T-helper 1 cell treated with Interleukin-12 subunit alpha and Interleukin-12 subunit beta and Interleukin-4 antibody, amounts not matched to agents 30 ng/mL and 1 ng/mL, for 36 hours (primary cell): ENCODE measurements at regions not wholly inside any gene's neighbourhood (a gene's known extent, or its start where the extent isn't known, plus 50 kb on each side); places are given as distances from the start of the nearest gene placed in this dataset.

Experiments used
- intact Hi-C: fragments of 100-400 bp; cut with micrococcal nuclease; formaldehyde crosslinking; loops from one replicate; pipeline ENCODE4 v1.15.1; 2024

DNA sequence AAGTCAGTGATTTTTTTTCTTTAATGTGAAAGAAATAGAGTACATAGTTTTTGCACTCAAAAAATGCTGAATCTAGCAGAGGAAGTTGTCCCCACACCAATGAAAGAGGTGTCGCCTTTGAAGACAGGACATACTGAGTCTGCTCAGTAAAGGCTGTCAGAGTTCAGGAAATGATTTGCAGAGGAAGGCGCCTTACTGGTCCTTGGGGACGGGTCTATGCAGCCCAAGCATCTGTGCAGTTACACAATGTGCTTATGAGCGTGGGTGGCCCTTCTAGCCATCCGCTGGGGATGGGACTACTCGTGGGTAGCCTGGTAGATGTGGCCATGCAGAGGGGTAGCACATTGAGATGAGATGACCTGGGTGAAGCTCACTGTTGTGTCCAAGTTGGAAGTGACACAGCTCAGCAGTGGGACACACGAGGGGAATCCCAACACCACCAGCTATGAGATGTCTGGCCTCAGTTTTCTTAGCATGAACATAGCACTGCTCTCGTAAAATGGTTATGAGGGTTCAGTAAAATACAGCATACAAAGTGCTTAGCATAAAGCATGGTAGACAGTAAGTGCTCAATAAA, 116.5 kb upstream of the RBPJ start:
- intact Hi-C loops, result loop anchor here (10.0 kb wide), 1 partner anchor 380 kb away; the partner anchor contains the start of gene TBC1D19

DNA sequence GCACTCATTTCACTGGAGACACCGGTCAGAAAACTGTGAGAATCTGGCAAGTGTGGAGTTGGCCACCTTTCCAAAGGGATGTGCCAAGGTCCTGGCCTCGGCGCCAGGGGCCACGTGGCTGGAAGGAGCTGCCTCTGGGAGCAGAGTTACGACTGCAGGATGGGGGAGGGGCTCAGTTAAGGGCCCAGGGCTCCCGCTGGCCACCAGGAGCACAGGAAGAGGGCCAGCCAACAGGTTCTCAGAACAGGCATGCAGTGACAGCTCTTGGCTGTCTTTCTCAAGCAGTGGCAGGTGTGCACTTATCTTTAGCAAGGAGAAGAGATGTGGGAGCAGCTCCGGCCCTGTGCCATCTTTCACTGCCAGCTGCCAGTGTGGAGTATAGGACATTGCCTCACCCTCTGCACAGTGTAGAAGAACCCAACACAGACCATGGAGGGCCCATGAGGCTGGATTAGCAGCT, 115.9 kb upstream of the RBPJ start:
- intact Hi-C loops, result loop anchor here (10.0 kb wide), 1 partner anchor 380 kb away; the partner anchor contains the start of gene TBC1D19

DNA sequence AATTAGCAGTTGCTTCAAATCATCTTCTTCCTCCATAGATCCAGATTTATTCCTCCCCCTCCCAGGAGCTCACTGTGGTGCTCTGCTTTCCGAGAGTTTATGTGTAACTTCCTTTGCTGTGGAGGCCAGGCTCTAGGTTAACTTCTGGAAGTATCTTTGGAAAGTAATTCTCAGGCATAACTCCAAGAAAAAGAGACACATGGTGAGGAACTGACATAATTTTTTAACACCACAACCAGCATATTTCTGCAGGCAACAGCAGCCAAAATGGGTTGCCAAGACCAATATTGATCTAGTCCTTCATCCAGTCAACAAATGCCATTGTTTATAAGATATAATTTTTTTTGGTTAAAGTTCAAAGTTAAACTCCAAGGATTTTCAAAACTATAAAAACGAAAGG, 114.5 kb upstream of the RBPJ start:
- intact Hi-C loops, result loop anchor here (10.0 kb wide), 1 partner anchor 378 kb away; the partner anchor contains the start of gene TBC1D19

DNA sequence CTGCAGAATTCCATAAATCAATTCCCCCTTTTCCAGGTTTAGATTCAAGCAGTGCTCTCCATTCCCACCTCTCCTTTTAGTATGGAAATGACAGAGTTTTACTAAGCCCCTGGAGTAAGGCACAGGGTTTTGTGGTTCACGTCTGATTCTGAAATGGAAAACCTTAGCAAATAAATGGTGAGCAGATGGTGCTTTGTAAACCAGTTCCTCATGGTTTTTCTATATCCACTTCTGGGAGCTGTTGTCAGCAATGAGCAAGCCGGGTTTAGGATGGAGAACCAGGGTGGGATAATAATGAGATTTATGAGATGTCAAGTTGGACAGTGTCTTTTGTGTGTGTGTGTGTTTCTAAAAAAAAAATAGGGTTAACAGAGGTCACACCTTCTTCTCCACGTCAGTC, 113.8 kb upstream of the RBPJ start:
- intact Hi-C loops, result loop anchor here (10.0 kb wide), 1 partner anchor 378 kb away; the partner anchor contains the start of gene TBC1D19

DNA sequence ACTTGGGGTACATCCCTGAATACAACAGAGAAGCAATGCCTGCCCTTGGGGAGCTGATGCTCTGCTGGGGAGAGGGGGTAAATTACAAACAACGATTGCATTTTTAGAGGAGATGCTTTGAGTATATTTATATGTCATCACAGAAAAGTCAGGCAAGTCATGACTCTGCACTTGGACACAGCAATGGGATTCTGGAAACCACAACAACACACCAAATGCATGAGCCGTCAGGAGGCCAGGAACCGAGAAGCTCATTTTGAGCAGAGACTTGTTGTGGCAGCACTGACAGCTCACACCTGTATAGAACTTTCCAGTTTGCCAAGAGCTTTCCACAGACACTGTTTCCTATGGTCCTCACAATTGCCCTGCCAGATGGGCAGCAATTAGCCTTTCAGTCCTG, 113.2 kb upstream of the RBPJ start:
- intact Hi-C loops, result loop anchor here (10.0 kb wide), 1 partner anchor 377 kb away; the partner anchor contains the start of gene TBC1D19

DNA sequence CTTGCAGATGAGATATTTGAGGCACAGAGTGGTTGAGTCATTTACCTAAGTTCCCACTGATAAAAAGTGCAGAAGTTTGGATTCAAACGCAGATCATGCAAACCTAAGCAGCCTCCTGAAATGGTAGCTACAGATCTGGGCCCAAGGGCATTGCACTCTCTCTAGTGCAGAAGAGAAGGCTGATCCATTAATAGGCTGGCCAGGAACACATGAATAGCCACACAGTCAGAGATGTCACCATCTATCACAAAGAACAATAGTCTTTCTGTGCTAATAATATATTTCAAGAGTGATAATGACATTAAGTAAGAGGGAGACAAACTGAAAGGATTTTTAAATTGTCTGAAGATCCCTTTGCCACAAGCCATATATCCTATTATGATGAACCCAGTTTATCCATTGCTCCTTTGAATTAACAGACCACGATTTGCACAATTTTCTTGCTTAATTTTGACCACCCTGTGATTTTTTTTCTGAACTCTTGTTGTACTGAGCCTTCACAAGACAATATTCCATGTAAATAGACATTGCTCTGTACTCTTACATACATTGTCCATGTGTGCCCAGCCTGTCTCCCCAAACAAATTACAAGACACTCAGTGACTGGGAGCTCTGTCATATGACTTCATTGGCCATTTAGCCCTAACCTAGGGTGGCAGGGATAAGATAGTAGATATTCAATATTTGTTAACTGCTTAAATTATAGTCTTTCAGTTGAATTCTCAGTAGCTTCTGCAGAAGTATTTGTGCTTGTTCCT, 112.4 kb upstream of the RBPJ start:
- intact Hi-C loops, result loop anchor here (10.0 kb wide), 1 partner anchor 376 kb away; the partner anchor contains the start of gene TBC1D19

DNA sequence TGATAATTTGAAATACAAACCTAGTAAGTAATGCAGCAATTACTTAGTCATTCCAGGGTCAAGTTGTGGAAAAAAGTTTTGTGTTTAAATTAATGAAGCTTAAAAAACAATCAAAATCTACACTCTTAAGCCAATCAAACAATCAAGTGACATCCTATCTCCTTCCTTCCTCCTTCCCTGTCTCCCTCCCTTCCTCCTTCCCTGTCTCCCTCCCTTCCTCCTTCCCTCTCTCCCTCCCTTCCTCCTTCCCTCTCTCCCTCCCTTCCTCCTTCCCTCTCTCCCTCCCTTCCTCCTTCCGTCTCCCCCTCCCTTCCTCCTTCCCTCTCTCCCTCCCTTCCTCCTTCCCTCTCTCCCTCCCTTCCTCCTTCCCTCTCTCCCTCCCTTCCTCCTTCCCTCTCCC, 111.4 kb upstream of the RBPJ start:
- intact Hi-C loops, result loop anchor here (10.0 kb wide), 1 partner anchor 375 kb away; the partner anchor contains the start of gene TBC1D19

DNA sequence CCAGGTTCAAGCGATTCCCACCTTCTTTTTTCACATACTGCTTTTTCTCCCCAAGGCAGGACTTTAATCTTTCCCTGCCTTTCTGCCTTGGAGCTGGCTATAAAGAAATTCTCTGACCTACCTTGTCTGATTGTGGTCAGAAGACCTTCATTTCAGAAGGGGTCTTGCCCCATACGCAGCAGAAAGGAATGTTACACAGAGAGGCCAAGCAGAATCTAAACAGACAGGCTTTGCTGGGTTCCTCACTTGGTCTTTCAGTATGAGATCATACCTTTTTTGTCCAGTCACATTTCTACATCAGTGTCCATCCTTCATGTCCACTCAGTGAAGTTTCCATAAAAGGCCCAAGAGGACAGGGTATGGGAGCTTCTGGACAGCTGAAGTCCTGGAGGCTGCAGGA, 108.3 kb upstream of the RBPJ start:
- intact Hi-C loops, result no loop called here

DNA sequence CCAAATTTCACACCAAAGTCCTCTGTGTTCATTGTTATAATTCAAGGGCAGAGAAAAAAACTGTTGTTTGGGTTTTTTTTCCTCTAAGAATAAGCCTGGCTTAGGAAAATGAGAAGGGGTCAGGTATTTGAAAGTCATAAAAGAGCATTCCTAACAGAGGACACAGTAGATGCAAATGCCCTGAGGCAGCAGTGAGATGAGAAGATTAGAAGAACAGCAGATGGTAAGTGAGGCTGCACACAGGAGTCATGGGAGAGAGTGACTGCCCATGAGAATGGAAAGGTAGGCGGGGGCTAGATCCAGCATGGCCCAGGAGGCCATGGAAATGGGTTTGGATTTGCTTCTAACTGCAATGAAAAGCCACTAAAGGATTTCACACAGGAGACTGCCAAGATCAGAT, 107.5 kb upstream of the RBPJ start:
- intact Hi-C loops, result no loop called here

DNA sequence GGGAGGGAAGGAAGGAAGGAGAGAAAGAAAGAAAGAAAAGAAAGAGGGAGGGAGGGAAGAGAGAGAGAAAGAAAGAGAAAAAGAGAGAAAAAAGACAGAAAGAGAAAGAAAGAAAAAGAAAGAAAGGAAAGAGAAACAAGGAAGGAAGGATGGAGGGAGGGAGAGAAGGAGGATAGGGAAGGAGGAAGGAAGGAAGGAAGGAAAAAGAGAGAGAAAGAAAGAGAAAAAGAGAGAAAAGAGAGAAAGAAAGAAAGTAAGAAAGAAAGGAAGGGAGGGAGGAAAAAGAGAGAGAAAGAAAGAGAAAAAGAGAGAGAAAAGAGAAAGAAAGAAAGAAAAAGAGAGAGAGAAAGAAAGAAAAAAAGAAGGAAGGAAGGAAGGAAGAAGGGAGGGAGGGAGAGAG, 105.8 kb upstream of the RBPJ start:
- intact Hi-C loops, result no loop called here

DNA sequence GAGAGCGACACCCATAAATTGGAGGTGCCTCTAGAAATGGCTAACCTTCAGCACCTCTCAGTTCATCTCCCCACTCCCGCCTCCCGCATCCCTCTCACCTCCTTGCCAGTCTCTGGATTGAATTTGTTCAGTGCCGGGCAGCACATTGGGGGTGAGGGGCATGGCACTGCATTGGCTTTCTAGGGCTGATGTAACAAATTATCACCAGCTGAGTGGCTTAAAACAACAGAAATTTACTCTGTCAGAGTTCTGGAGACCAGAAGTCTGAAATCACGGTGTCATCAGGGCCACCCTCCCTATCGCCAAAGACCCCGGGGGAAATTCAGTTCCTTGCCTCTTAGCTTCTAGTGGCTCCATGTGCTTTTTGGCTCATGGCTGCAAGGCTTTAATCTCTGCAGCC, 105.1 kb upstream of the RBPJ start:
- intact Hi-C loops, result no loop called here

DNA sequence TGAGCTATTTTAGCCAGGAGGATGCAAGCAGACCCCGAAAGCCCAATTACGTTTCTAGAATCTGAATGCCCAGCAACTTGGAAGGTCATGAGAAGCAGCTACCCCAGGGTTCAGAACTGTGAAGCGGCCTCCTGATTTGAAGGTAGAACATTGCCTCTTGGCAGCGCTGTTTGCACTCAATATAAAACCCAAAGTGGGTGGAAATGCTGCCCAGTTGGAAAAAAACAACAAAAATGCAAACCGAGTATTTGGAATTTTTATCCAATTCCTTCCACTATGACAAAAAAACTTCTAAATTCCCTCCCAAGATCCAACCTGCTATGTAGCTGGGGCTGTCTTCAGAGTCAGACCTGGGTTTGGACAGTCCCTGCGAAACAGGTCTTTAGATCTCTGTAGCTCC, 103.3 kb upstream of the RBPJ start:
- intact Hi-C loops, result no loop called here

DNA sequence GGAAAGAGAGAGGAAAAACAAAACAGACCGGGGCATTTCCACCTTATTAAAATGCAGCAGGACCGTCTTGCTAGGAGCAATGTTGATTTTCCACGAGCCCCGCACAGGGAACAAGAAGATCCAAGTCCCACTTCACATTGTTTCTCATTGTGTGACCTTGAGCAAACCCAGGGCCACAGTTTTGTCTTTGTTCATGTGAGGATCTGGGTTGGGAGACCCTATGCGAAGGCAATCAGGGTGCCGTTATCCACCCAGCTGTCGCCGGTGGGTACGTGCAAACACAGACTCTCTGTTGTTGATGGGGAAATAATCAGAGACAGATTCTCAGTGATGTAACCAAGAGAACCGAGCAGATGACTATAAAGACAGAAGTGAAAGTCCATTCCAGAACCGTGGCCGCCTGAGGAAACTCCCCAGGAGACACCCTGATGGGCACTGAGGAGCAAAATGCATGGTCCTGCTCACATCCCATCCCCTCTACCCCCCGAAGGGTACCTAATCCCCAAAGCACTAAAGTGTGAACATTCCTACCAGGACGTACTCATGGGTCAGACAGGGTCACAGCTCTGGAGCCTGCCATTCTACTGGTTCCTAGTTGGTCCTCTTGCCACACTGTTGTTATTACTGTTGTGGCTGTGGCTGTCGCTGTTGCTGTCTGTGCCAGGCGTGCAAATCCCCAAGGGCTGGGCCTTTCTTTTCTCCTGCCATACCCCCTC, 102.7 kb upstream of the RBPJ start:
- intact Hi-C loops, result no loop called here

DNA sequence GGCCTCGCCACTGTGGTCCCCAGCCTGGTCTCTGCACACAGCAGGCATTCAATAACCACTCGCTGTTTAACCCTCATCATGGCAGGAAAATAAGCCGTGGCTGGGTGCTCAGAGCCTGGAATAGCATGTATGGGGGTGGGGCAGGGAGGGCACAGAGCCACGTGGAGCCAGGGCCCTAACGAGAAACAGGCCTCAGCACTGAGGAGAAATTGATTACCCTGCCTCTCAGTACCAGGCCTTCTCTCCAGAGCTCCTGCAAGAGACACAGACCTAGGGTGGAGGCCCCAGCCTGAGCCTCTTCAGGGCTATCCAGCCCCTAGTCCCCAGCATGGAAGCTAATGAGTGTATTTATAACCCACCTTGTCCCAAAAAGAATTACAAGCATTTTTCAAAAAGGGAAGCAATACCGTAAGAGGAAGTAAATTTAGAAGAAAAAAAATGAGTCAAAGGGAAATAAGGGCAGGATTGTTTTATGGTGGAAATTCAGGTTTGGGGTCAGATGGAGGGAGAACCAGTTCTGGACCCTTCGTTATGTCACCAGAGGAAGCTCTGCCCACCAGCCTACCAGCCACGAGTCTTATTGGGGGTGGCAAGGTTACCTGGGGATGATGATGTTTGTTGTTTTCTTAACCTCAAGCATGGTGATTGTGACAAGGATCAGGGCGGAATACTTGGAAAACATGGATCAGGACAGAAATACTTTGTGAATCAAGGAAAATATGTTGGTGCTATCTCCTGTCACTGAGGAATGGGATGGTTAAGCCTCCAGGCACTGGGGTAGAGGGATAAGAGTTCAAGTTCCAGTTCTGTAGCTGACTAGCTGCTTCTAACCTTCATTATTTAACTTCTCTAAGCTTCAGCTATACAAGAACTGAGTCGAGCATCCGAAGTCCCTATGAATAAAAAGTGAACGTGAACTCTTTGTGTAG, 101.9 kb upstream of the RBPJ start:
- intact Hi-C loops, result no loop called here

DNA sequence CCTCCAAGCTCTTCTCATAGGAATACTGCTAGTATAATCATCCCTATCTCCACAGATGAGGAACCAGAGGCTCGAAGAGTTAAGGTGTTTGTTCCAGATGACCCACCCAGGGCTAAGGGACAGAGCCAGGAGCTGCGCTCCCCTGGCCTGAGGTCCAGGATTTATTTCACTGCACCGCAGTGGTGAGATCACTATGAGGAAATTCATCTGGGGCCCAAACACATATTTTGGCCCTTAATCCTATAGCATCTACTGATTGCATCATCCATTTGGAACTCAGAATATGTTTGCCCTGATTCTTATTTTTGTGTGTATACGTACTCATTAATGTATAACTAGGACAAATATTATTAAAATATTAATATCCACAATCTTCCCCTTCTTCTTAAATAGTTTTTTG, 100.1 kb upstream of the RBPJ start:
- intact Hi-C loops, result no loop called here

DNA sequence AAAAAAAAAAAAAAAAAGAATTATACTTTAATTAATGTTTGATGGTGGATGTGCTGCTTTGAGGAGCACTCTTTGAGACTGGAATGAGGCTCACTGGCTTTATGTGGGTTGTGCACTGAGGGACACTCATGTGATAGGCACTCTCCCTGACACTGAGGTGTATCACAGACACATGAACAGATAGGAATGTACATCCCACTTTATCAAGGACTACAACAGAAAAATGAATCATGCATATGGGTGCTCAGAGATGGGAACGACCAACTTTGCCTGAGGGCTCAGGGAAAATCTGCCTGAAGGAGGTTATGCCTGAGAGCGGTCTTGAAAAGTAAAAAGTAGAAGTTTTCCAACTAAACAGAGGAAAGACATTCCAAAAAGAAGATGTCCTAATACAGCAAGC, 97.7 kb upstream of the RBPJ start:
- intact Hi-C loops, result no loop called here

DNA sequence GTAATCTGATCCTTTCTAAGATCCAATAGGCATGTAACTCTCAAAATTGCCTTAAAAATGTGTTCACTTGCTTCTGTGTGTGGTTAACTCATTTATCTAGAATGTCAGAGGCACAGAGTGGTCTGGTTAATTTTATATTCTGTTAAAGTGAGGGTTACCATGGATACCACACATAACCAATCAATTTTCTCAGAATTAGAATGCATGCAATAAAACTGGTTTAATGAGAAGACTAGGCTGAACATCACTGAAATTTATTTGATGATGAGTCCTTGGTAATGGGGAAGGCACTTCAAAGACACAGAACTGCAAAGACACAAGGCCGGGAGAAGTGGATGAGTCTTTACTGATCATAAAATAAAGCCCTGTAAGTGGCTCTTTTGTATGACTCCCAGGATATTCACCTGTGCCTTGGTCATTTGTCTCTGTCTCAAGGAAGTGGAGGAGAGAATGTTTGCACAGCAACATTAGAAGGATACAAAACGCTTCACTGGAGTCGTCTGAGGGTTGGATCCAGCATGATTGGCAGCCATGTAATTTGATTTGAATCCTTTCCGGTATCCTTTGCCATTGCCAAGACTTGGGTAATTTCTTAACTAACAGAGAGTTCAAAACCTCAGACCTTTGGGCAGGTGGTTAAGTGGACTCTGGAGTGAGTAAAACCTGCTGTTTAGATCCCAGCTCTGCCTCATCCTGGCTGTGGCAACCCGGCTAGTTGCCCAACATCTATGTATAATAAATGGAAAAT, 94.0 kb upstream of the RBPJ start:
- intact Hi-C loops, result no loop called here

DNA sequence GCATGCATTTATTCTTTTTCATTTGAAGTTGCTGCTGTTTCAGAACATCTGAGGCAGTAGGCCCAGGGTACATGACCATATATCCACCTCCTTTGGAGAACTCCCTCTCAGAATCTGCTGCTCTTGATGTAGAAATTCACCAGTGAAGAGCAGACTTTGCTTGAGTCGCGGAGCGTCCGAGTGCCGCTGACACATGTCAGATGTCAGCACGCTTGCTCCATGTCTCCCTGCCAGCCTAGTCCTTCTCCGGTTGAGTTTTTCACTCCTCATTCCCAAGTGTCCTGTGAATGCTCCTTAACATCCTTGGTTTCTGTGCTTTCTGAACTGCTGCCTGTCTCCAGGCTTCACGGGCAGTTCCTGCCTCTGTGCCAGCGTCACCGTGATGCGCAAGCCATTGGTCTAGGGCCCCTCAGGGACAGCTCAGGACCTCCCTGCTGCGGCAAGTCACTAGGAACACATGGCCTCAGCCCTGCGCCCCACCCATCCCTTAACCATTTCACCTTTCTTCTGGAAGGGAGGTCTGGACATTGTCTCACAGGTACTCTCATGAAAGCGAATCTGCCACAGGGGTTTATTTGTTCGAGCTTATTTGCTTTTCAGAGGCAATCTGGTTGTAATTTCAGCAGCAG, 93.1 kb upstream of the RBPJ start:
- intact Hi-C loops, result no loop called here

DNA sequence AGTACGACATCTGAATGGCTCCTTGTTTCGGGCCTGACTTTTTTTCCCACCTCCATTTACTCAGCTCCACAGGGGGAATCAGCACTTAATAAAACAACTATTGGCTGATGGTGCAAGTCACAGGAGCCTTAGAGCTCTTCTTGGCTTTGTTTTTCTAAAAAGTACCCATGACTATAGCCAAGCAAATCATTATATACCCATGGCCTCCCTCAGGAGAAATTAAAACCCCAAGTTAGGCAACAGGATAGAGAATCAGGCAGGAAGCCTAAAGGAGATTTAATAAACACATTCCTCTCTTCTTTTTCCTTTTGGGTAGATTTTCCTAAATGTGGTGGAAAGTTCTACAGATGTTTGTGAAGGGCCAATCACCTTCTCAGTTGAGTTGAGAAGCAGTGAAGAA, 91.9 kb upstream of the RBPJ start:
- intact Hi-C loops, result no loop called here

DNA sequence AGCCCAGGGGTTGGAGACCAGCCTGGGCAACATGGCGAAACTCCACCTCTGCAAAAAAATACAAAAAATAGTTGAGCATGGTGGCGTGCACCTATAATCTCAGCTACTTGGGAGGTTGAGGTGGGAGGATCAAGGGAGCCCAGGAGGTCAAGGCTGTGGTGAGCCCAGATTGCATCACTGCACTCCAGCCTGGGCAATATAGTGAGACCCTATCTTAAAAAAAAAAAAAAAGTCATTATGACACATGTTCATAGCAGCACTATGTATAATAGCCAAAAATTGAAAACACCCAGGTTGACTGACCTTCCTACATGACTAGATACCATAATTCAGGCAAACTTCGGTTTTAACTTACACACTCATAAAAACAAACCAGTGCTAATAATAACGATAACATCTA, 90.8 kb upstream of the RBPJ start:
- intact Hi-C loops, result no loop called here
